WTC11 (cell line): ENCODE measurements at regions not wholly inside any gene's neighbourhood (a gene's known extent, or its start where the extent isn't known, plus 50 kb on each side); places are given as distances from the start of the nearest gene placed in this dataset.

Experiments used
- CDX4 ChIP-seq: fragments of 250-450 bp; sonication (Bioruptor Pico); IDR thresholded peaks from 2 replicates; pipeline ENCODE4 v1.9.0; 2021; ENCODE audit warnings: moderate library complexity, mild to moderate bottlenecking, inconsistent platforms, borderline replicate concordance
- CTCF ChIP-seq: fragments of 200-600 bp; IDR thresholded peaks from 2 replicates; pipeline ENCODE4 v1.8.0; 2022; ENCODE audit warnings: antibody characterized with exemption
- HMGXB4 ChIP-seq: sonication (generic); formaldehyde crosslinking; IDR thresholded peaks from 2 replicates; pipeline ENCODE4 v1.8.1; 2023; ENCODE audit warnings: mild to moderate bottlenecking, moderate library complexity, missing genetic modification reagents
- MAX ChIP-seq: sonication (generic); formaldehyde crosslinking; IDR thresholded peaks from 2 replicates; pipeline ENCODE4 v1.8.0; 2022; ENCODE audit warnings: mild to moderate bottlenecking, missing genetic modification reagents
- NFYB ChIP-seq: sonication (generic); formaldehyde crosslinking; conservative IDR thresholded peaks from 2 replicates; pipeline ENCODE4 v1.8.0; 2022; ENCODE audit warnings: low read depth, missing genetic modification reagents
- NR2C2 ChIP-seq: sonication (generic); formaldehyde crosslinking; IDR thresholded peaks from 2 replicates; pipeline ENCODE4 v1.8.0; 2022; ENCODE audit warnings: mild to moderate bottlenecking, missing genetic modification reagents
- PRDM15 ChIP-seq: sonication (generic); formaldehyde crosslinking; IDR thresholded peaks from 2 replicates; pipeline ENCODE4 v1.8.0; 2022; ENCODE audit warnings: missing genetic modification reagents
- SMAD3 ChIP-seq: sonication (generic); formaldehyde crosslinking; IDR thresholded peaks from 2 replicates; pipeline ENCODE4 v1.8.0; 2022; ENCODE audit warnings: missing genetic modification reagents, mild to moderate bottlenecking, borderline replicate concordance
- SP1 ChIP-seq: sonication (generic); formaldehyde crosslinking; conservative IDR thresholded peaks from 2 replicates; pipeline ENCODE4 v1.8.1; 2022; ENCODE audit warnings: missing genetic modification reagents
- ZMAT4 ChIP-seq: fragments of 250-450 bp; sonication (Bioruptor Pico); IDR thresholded peaks from 2 replicates; pipeline ENCODE4 v1.9.0; 2021; ENCODE audit warnings: mild to moderate bottlenecking
- ZNF121 ChIP-seq: sonication (generic); formaldehyde crosslinking; IDR thresholded peaks from 2 replicates; pipeline ENCODE4 v1.8.0; 2023; ENCODE audit warnings: missing genetic modification reagents
- ZNF138 ChIP-seq: sonication (generic); formaldehyde crosslinking; conservative IDR thresholded peaks from 2 replicates; pipeline ENCODE4 v1.8.1; 2022; ENCODE audit warnings: mild to moderate bottlenecking, moderate library complexity, missing genetic modification reagents
- ZNF263 ChIP-seq: sonication (generic); formaldehyde crosslinking; IDR thresholded peaks from 2 replicates; pipeline ENCODE4 v1.8.1; 2022; ENCODE audit warnings: low read depth, mild to moderate bottlenecking, moderate library complexity, missing genetic modification reagents

- no peak for TF ChIP-seq CTCF
- no peak for TF ChIP-seq HMGXB4 (CRISPR knock-in tag)
- TF ChIP-seq ZNF263 (CRISPR knock-in tag): no peak
- TF ChIP-seq NR2C2 (CRISPR knock-in tag): no peak
- no peak for TF ChIP-seq ZMAT4
- TF ChIP-seq CDX4 (CRISPR knock-in tag): no peak
- TF ChIP-seq SP1 (CRISPR knock-in tag): no peak
- no peak for TF ChIP-seq ZNF121
- no peak for TF ChIP-seq SMAD3
- TF ChIP-seq NFYB (CRISPR knock-in tag): no peak
- no peak for TF ChIP-seq PRDM15 (CRISPR knock-in tag)
- no peak for TF ChIP-seq MAX (CRISPR knock-in tag)
- no peak for TF ChIP-seq ZNF138 (CRISPR knock-in tag)
These were observed 235.9 kb downstream of the SHOX start for GRCh38 chrX:866441-866990.
